GM06990 (cell line): ENCODE measurements at regions not wholly inside any gene's neighbourhood (a gene's known extent, or its start where the extent isn't known, plus 50 kb on each side); places are given as distances from the start of the nearest gene placed in this dataset.

ENCODE experiments used
- DNase-seq: peaks from one replicate; pipeline ENCODE4 v3.0.0-alpha.2; 2011; ENCODE audit not compliant: insufficient read length; ENCODE audit errors: extremely low read depth
- H3K27me3 ChIP-seq: replicated peaks from 2 replicates; pipeline ENCODE4 v1.6.0; 2011; ENCODE audit warnings: low read length; ENCODE audit not compliant: control insufficient read depth, insufficient read depth
- H3K36me3 ChIP-seq: 2 replicates; pipeline ENCODE4 v1.5.1; 2011; ENCODE audit warnings: low read length; ENCODE audit not compliant: control insufficient read depth, insufficient read depth
- H3K4me3 ChIP-seq: replicated peaks from 2 replicates; pipeline ENCODE4 v1.5.1; 2011; ENCODE audit warnings: low read depth, mild to moderate bottlenecking, control low read depth, low read length
- TF ChIP-seq, protein P1 (sequence below): IDR thresholded peaks from 2 replicates; pipeline ENCODE4 v1.5.1; 2011; ENCODE audit warnings: low read length, control low read depth, mild to moderate bottlenecking, inconsistent platforms; ENCODE audit not compliant: insufficient read depth, poor library complexity, severe bottlenecking

DNA sequence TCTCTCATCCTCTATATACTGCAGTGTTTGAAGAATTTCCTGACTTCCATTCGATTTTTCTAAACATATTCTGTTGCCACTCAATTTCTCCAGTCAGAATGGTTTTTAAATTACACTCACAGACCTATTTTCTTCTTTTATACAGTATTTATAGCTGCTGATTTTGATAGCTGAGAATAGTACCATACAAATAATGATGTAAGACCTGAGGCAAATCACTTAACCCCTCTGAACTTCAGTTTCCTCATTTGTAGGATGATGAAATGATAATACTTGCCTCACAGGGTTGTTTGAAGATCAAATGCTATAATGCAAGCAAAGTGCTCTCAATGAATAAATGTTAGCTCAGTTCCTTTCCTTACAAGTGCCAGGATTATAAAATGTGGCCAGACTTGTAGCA is 241.8 kb downstream of the CPS1 start:
- H3K36me3 ChIP-seq, result no peaks in the 10 kb centered on the region
- no peak for DNase-seq
- no peaks in the 10 kb centered on the region for H3K27me3 ChIP-seq
- TF ChIP-seq, protein P1, sequence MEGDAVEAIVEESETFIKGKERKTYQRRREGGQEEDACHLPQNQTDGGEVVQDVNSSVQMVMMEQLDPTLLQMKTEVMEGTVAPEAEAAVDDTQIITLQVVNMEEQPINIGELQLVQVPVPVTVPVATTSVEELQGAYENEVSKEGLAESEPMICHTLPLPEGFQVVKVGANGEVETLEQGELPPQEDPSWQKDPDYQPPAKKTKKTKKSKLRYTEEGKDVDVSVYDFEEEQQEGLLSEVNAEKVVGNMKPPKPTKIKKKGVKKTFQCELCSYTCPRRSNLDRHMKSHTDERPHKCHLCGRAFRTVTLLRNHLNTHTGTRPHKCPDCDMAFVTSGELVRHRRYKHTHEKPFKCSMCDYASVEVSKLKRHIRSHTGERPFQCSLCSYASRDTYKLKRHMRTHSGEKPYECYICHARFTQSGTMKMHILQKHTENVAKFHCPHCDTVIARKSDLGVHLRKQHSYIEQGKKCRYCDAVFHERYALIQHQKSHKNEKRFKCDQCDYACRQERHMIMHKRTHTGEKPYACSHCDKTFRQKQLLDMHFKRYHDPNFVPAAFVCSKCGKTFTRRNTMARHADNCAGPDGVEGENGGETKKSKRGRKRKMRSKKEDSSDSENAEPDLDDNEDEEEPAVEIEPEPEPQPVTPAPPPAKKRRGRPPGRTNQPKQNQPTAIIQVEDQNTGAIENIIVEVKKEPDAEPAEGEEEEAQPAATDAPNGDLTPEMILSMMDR, result no peak
- H3K4me3 ChIP-seq, result no peak overlapping the region

DNA sequence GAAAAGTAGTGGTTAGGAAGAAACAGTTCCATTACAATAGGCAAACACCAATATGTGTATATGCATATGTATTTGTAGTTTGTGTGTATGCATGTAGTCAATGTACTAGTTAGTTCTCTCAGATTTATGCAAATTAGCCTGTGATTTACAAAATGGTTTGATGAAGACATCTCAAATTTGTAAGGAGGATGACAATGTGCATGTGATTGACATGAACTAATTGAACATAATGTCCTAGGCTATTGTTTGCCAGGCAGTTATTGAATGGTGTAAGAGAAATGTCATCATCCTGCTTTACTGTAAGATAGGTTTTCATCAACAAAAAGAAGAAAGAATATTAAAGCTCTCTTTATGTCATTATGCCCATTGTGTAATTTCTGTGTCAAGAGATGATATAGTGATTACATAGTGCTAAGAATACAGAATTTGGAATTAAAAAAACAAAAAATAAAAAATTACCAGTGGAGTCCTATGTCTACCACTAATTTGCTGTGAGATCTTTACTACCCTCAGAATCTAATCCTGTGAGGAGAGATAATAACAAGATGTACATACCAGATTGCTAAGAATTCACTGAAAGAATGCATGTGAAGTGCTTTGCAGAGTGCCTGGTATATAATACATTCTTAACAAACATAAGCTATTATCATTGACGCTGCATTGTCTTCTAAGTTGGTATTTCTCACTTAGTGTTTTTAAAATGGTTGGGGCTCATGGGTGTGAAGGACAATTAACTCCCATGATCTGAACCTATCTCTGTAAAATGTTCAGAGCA is 258.0 kb downstream of the CPS1 start:
- Histone ChIP-seq H3K27me3 (no peaks in the 10 kb centered on the region), H3K4me3 (no peak overlapping the region), H3K36me3 (no peaks in the 10 kb centered on the region)
- DNase-seq, result no peak
- TF ChIP-seq, protein P1, result no peak

DNA sequence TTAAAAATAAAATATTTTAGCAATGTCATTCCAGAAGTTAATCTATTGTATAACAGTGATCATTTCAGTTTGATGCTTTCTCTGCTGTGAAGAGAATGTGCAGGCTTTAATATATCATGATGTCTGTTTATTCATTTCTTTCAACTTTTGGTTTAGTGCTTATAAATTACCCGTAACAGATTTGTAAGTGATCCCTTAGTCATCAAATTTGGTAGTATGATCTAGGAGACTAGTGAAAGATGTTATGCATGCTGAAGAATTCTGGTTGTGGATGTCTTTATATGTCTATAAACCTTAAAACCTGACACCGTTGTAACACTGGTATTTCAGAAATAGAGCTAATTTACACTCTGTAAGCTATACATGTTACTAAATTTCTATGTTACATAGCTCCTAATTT is 260.4 kb downstream of the CPS1 start:
- no peak for DNase-seq
- Histone ChIP-seq H3K27me3 (no peaks in the 10 kb centered on the region), H3K4me3 (no peak overlapping the region), H3K36me3 (no peaks in the 10 kb centered on the region)
- TF ChIP-seq, protein P1, result no peak

DNA sequence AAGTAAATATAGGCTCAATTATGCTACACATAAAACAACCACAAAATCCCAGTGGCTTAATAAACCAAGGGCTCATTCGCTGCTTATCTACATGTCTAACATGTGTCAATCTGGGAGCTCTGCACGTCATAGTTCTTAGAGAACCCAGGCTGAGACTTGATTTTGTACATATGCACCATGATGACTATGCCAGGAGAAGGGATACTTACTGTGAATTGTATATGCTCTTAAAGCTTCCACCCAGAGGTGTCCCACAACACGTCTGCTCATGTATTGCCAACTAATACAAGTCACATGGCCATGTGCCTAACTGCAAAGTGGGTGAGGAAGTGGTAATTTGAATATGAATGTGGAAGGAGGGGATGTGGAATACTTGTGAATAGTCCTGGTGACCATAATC is 262.1 kb downstream of the CPS1 start:
- Histone ChIP-seq H3K27me3 (no peaks in the 10 kb centered on the region), H3K4me3 (no peak overlapping the region), H3K36me3 (no peaks in the 10 kb centered on the region)
- TF ChIP-seq, protein P1, result no peak
- DNase-seq, result no peak

DNA sequence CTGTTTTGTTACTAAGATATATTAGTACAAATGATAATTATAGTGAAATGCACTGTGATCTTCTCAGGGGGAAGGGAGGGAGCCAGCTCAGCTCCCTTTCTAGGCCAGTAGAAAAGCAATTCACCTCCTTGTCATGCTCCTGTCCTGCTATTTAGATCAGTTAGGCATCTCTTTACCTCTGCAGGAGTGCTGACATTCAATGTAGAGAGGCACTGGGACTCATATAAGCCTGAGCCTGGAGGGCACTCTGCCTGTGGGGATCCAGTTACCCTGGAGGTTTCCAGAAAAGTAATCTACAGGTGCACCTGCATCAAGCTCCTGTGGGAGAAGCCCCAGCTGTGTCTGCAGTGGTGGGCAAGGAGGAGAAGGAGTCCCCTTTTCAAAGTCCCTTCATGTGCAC is 277.0 kb downstream of the CPS1 start:
- TF ChIP-seq, protein P1, result no peak
- H3K36me3 ChIP-seq, result no peaks in the 10 kb centered on the region
- H3K4me3 ChIP-seq, result no peak overlapping the region
- no peaks in the 10 kb centered on the region for H3K27me3 ChIP-seq
- no peak for DNase-seq

DNA sequence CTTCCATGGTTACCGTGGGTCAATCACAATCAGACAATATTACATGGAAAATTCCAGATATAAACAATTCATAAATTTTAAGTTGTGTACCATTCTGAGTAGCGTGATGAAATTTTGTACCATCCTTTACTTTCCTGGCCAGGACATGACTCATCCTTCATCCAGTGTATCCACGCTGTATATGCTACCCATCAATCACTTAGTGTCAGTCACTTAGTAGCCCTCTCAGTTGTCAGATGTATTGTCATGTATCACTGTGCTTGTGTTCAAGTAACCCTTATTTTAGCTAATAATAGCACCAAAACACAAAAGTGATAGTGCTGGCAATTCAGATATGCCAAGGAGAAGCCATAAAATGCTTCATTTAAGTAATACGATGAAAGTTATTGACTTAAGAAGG is 282.6 kb downstream of the CPS1 start:
- TF ChIP-seq, protein P1, result no peak
- H3K4me3 ChIP-seq, result no peak overlapping the region

More for the DNA sequence above, 282.6 kb downstream of the CPS1 start:
- no peaks in the 10 kb centered on the region for H3K36me3 ChIP-seq
- no peak for DNase-seq
- no peaks in the 10 kb centered on the region for H3K27me3 ChIP-seq
